HUDEP-2 (cell line): ENCODE measurements at regions not wholly inside any gene's neighbourhood (a gene's known extent, or its start where the extent isn't known, plus 50 kb on each side); places are given as distances from the start of the nearest gene placed in this dataset.

Experiments
- DNase-seq, 76 experiments: peaks; one replicate each; lab custom pipeline; 2025; ENCODE audit not compliant: unreplicated experiment in 76 of 76; lab: John Stamatoyannopoulos, UW

DNA sequence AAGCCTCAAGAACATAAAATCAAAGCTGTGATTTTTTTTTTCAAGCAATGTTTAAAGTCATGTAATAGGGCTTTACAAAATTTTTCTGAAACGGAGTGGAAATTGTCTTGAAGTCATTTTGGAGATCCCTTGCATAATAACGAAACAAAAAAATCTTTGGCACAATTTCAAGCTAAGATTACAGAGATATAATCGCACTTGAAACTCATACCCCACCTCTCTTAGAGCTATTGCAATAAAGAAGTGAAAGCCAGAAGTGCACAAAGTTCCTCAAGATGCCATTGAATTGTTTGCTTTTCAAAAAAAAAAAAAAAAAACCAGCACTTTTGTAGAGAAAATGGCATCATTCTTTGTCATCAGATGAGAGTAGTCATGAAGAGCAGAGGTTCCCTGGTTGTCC lies 152.3 kb downstream of the PAX3 start:
- no peak for DNase-seq

- no peak for DNase-seq
Measured at GRCh38 chr2:222142027-222142426, 156.8 kb downstream of the PAX3 start.

DNA sequence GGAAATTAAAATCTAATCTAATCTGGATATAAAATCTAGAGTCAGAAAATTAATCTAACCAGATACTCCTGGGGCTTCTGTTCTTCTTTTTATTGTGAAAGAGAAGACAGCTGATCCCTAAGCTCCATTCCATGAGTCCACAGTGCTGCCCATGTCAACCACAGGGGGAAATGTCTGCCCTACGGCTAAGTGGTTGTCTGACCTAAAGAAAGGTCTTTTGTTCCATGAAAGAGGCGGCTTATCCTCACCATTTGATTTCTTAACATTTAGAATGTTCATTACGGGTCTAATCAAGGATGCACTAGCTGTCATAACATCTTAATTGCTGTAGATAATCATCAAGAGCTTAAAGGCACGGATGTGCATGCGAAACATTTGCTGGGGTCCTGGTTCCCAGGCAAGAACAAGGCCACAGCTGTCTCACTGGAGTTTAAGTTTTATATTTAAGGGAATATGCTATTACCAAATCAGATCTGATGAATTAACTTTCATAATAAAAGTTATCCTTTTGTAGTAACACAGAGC lies 162.6 kb downstream of the PAX3 start:
- DNase-seq: no peak

GRCh38 chr2:222134654-222135053 lies 164.1 kb downstream of the PAX3 start:
- DNase-seq: no peak

DNA sequence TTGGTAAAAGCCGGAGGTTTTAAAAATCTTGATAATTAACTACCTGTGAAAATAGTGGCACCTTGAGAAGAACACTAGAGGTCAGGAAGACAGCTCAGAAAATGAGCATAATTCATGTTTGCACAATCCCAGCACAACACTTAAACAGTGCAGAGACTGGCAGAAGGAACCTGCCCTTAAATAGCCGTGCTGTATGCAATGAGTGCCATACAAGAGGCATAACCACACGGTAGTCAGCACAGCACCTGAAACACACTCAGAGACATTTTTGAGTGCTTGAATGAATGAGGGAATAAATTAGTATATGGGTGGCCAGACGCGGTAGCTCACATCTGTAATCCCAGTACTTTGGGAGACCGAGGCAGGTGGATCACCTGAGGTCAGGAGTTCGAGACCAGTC lies 164.9 kb downstream of the PAX3 start:
- no peak for DNase-seq

GRCh38 chr2:222130855-222131254 lies 167.9 kb downstream of the PAX3 start:
- no peak for DNase-seq

- DNase-seq: no peak
Measured at GRCh38 chr2:222127660-222128059, 171.1 kb downstream of the PAX3 start.

DNA sequence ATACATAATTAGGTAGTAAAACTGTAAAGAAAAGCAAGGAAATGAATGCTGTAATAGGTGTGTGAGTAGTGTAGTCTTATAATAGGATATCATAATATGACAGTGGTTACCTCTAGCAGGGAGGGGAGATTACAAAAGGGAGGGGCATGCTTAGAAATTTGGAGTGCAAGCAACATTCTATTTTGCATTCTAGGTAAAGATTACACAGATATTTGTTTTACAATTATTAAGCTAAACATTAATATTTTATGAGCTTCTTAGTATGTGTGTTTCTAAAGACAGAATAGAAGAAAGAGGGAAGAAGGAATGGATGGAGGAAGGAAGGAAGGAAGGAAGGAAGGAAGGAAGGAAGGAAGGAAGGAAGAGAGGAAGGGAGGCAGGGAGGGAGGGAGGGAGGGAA lies 177.9 kb downstream of the PAX3 start:
- no peak for DNase-seq

- DNase-seq: no peak
Measured at GRCh38 chr2:222115296-222115695, 183.5 kb downstream of the PAX3 start.

DNA sequence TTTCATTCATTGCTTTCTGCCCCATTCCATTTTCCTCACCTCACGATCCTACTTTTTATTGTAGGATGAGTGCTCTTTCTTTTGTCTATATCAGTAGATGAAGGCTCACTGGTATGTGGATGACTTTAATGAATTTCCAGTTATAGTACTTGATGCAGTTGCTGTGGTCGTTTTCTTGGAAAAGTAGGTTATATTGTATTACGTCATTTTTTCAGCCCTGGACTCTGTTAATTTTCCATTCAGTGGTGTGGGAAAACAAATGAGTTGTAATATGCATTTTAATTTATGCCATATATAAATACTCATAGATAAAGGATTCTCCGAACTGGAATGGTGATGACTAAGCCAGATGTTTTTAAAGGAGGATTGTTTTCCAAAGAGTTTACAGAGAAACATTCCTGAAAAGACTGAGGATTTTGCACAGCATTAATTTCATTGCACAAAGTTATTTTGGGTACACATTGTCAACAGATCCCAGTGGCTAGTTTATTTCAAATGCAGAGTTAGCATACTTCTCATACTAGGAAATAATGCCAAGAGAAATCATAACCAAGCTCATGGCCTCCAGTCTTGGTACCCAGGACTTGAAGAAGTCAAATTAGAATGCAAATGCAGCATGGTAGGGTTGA lies 189.7 kb downstream of the PAX3 start:
- DNase-seq: no peak

GRCh38 chr2:222108497-222108896 lies 190.3 kb downstream of the PAX3 start:
- no peak for DNase-seq

DNA sequence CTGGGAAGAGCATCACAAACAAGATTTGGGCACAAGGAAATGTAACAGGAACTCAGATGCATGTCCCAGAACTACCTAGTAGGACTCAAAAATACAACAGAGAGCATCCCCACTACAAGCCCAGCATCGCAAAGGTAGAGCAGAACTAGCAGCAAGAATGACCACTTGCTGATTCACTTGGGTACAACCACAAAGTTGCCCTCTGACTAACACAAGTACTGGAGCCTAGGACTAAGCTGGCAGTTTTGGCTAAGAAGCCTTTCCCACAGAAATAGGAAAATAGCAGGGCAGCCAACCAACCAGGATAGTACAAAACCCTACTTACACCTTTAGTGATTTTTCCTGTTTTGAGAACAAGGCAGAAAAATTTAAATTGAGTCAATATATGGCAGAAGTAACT lies 193.8 kb downstream of the PAX3 start:
- no peak for DNase-seq

DNA sequence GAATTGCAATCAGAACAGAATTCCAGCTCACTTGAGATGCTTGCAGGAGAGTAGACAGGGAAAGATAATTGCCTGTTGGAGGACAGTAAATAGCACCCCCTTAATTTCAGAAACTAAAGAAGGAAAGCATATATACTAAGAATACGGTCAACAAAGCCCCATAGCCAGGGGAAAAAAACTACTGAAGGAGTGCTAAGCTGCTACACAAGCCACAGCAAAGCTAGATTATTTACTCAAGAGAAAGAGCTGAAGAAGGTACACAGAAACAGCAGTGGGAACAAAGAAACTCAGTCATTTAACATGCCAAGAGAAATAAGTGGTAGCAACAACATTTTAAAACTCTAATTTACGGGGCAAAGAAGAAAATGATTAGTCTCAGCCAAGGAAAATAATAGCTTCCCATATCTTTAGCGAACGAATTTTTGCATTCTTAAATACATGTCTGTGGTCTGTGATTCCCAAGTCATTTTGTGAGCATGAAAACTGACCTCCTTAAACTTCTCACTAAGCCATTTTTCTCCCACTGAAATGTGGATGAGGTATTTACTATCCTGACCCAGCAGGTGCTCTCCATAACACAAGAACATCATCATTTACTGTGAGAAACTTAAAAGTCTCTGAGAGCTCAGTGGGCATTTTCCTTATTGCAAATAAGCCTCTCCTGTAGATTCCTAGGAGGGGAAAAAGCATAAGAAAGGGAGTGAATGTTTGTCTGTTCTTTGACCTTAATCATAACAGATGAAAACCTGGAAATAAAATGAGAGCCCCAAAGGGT lies 196.0 kb downstream of the PAX3 start:
- no peak for DNase-seq

GRCh38 chr2:222100704-222101699 lies 197.8 kb downstream of the PAX3 start:
- DNase-seq: no peak

DNA sequence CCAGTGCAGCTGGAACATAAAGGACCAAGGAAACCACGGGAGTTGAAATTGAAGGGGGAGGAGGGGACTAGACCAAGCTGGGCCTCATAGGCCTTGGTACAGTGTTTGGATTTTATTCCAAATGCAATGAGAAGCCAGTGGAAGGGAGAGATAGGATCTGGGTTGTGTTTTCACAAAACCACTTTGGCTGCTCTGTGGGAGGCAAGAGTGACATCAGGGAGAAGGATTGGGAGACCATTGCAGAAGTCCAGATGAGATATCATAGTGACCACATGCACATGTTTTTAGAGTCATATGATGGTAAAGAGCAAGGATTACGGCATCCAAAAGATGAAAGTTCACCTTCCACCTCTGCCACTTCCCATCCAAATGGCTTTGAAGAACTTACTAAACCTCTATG lies 210.2 kb downstream of the PAX3 start:
- no peak for DNase-seq

DNA sequence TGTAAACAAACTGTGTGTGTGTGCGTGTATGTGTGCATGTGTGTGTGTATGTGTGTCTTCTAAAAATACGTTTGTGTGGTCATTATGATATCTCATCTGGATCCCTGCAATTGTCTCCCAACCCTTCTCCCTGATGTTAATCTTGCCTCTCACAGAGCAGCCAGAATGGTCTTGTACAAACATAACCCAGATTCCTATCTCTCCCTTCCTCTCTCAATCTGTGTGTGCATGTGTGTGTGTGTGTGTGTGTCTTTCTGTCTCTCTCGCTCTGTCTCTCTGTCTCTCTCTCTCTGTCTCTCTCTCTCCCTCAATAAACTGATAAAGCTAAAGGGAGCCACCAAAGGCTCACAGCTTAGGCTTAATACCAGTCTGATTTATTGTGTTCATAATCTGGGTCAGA lies 210.8 kb downstream of the PAX3 start:
- no peak for DNase-seq

DNA sequence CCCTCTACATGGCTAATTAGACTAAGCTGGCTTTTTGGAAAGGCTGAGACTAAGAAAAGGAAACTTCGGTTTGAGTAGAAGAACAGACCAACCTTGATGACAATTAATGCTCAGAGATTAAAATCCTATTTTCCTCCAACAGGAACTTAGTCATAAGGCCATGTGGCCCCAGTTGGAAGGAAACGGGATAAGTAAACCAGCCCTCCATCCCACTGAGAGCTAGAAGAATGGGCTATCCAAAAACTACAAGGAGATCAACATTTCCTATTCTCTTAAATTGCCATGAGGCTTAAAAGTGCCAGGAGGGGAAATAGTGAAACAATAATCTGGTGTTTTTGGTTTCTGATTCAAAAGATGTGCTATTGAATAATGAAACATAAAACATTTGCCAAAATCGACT lies 216.6 kb downstream of the PAX3 start:
- DNase-seq: no peak

DNA sequence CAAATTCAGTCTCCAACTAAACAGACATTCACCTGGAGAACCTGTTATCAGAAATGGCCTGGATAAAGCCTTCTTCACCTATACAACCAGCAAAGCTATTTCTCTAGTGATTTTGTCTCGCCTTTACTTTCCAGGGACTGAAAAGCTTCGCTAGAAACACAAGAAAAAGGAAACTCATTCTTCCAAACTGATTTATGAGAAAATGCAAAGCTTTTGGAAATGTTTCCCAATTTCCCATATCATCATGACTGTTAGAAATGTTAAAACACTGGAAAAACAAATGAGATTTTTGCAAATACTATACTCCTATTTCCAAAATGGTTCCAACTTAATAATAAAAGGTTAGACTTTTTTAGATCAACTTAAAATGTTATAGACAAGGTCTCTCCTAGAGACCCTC lies 218.7 kb downstream of the PAX3 start:
- no peak for DNase-seq

DNA sequence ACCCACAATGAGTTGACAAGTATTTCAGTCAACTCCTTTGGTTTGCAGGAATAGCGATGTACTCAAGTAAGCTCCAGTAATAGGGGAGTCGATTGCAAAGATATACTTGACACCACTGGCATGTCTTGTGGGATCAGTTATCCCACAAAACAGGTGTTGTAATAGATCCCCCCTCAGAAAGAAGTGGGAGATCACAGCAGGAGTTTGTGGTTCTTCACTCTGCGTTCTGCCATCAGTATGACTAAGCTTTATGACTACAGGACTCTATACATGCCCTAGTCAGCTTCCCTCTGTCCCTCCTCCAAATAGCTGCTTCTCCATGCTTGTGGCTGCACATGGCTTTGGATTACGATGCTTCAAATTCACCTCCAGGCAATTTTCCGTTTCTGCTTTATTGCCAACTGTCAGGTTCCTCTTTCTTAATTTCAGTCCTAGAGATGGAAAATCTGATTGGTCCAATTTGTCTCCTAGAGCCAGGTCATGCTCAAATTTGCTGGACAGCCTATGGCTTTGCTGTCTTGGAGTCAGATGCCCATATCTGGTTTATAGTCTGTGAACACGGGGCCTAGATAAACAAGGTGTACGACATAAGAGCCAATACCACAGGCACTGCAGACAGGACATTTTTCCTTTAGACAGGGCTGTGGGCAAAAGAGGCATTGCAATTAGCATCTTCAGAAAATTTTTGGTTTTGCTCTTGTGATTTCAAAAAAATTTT lies 221.7 kb downstream of the PAX3 start:
- no peak for DNase-seq

GRCh38 chr2:222074674-222075073 lies 224.1 kb downstream of the PAX3 start:
- no peak for DNase-seq
